ENCODE measurements at regions not wholly inside any gene's neighbourhood (a gene's known extent, or its start where the extent isn't known, plus 50 kb on each side); places are given as distances from the start of the nearest gene placed in this dataset.

DNA sequence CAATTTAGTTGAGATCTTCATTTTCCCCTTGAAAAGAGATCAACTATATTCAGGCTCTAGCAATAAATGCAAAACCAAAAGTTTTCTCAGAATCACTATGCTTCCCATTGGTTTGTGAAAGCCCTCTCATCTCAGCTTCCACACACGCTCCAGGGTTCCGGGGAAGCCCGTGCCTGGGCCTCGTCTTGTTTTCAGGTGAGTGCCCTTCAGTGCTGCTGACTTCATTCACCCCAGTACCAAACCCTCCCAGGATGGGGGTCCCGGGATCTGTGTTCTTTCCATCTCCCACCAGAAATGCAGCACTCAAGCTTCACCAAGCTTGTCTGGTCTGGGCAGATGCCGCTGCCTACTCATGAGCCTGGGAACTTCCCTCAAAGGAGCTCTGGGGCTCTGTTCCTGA is 97.7 kb downstream of the TEX29 start:
- Mint-ChIP-seq H3K27me3 (peaks cover 3 to 14% of the 10 kb centered on the region in 2 donors), H3K36me3 (no peaks in the 10 kb centered on the region), H3K4me3 (no peak overlapping the region), H3K4me1 (no peaks in the 10 kb centered on the region), H3K9me3 (no peaks in the 10 kb centered on the region), H3K27ac (no peak overlapping the region)
- no peaks in the 10 kb centered on the region for H3K9me3 ChIP-seq (ENCODE audit: low read length)
- no peaks in the 10 kb centered on the region for H3K27me3 ChIP-seq (ENCODE audit: insufficient read depth, low read length, poor library complexity, severe bottlenecking)
- DNase-seq: no peak
- H3K4me1 ChIP-seq (ENCODE audit: insufficient read depth, low read length): no peaks in the 10 kb centered on the region
- CTCF ChIA-PET: no interaction called here
- no peak overlapping the region for H3K27ac ChIP-seq (ENCODE audit: low read depth, low read length)
- no peaks in the 10 kb centered on the region for H3K36me3 ChIP-seq (ENCODE audit: insufficient read depth, low read length)
- POLR2A ChIA-PET: no interaction called here
- H3K4me3 ChIP-seq (ENCODE audit: low read length): no peak overlapping the region

DNA sequence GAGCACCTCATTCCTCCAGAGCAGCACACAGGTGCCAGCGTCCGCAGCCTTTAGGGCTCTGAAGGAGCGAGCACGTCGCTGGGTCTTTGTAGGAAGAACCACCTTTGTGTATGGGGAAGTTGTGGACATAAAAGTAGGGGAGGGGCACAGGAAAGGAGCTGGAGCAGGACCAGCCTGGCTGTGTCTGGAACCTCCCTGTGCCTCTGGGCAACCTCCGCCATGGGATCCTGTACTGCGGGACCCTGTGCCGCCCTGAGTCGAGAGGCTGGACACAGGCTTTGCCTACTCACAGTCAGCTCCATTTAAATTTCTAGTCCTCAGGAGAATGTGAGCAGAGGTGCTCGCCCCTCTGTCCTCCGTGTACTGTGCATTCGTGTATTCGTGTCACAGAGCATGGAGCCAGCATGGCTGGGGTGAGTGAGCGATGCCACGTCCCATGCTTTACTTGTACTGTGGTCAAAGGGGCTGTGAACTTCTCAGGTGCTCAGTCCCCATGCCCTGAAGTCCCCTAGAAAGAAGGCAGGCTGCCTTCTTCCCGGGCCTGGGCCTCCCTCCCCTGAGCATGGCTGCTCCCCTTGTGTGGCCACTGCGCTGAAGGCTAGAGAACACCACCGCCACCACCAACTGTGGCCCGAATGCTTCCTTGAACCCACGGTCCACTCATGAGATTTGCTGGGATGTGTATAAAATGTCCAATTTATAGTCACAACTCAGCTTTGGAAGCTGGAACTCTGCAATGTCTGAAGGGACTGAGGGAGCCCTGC is 99.9 kb downstream of the TEX29 start:
- Histone ChIP-seq H3K4me1 (ENCODE audit: insufficient read depth, low read length) (no peaks in the 10 kb centered on the region), H3K4me3 (ENCODE audit: low read length) (no peak overlapping the region), H3K9me3 (ENCODE audit: low read length) (no peaks in the 10 kb centered on the region), H3K27me3 (ENCODE audit: insufficient read depth, low read length, poor library complexity, severe bottlenecking) (no peaks in the 10 kb centered on the region), H3K27ac (ENCODE audit: low read depth, low read length) (no peak overlapping the region), H3K36me3 (ENCODE audit: insufficient read depth, low read length) (no peaks in the 10 kb centered on the region)
- ChIA-PET POLR2A (no interaction called here), CTCF (no interaction called here)
- no peak for DNase-seq
- H3K4me3 Mint-ChIP-seq: no peak overlapping the region
- H3K27me3 Mint-ChIP-seq: peaks cover 1 to 9% of the 10 kb centered on the region in 2 donors
- H3K36me3 Mint-ChIP-seq: no peaks in the 10 kb centered on the region
- H3K27ac Mint-ChIP-seq: no peak overlapping the region
- no peaks in the 10 kb centered on the region for H3K4me1 Mint-ChIP-seq
- H3K9me3 Mint-ChIP-seq: no peaks in the 10 kb centered on the region

DNA sequence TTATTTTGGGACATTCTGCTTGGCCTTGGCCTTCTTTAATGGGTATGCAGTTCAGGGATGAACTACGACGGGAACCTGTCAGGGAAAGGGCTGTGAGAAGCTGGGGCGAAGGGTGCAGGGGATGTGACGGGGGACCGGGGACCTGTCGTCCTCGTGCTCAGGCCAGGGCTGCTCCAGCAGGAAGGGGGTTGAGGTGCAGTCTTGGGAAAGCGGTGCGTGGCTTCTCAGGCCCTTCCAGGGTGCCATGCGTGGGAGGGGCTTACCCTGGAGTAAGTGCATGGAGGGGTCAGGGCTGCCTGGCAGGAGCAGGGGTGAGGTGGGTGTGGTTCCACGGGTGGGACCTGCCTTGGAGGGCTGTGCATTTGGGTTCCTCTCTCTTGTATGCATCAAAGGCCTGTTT is 100.8 kb downstream of the TEX29 start:
- Mint-ChIP-seq H3K36me3 (no peaks in the 10 kb centered on the region), H3K4me3 (no peak overlapping the region), H3K27me3 (peaks cover 2 to 9% of the 10 kb centered on the region in 2 donors), H3K4me1 (no peaks in the 10 kb centered on the region), H3K9me3 (no peaks in the 10 kb centered on the region), H3K27ac (no peak overlapping the region)
- no peak overlapping the region for H3K4me3 ChIP-seq (ENCODE audit: low read length)
- H3K36me3 ChIP-seq (ENCODE audit: insufficient read depth, low read length): no peaks in the 10 kb centered on the region
- H3K27ac ChIP-seq (ENCODE audit: low read depth, low read length): no peak overlapping the region
- ChIA-PET POLR2A (no interaction called here), CTCF (no interaction called here)
- H3K9me3 ChIP-seq (ENCODE audit: low read length): no peaks in the 10 kb centered on the region
- DNase-seq: no peak
- H3K27me3 ChIP-seq (ENCODE audit: insufficient read depth, low read length, poor library complexity, severe bottlenecking): no peaks in the 10 kb centered on the region
- no peaks in the 10 kb centered on the region for H3K4me1 ChIP-seq (ENCODE audit: insufficient read depth, low read length)

DNA sequence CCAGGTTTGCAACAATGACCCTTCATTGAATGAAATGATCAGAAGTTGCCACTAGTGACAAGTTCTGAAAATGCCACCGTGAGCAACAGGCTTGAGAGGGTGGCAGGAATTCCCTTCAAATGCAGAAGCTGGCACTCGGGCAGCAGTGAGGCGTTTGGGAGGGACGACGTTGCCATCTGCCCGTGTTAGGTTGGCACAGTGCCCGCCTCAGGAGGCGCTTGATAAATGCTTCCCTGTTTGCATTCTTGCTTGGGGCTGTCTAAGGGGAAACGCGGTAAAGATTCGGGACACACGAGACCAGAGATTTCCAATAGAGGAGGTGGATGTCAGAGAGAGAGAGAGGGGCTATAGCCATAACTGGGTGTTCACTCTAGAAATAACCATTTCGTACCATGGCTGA is 101.9 kb downstream of the TEX29 start:
- Histone ChIP-seq H3K9me3 (ENCODE audit: low read length) (no peaks in the 10 kb centered on the region), H3K4me1 (ENCODE audit: insufficient read depth, low read length) (no peaks in the 10 kb centered on the region), H3K27me3 (ENCODE audit: insufficient read depth, low read length, poor library complexity, severe bottlenecking) (no peaks in the 10 kb centered on the region), H3K4me3 (ENCODE audit: low read length) (no peak overlapping the region), H3K36me3 (ENCODE audit: insufficient read depth, low read length) (no peaks in the 10 kb centered on the region), H3K27ac (ENCODE audit: low read depth, low read length) (no peak overlapping the region)
- no peaks in the 10 kb centered on the region for H3K36me3 Mint-ChIP-seq
- H3K27me3 Mint-ChIP-seq: peaks cover 7 to 9% of the 10 kb centered on the region in 2 donors
- no peaks in the 10 kb centered on the region for H3K4me1 Mint-ChIP-seq
- ChIA-PET POLR2A (no interaction called here), CTCF (no interaction called here)
- DNase-seq: no peak
- no peak overlapping the region for H3K27ac Mint-ChIP-seq
- no peaks in the 10 kb centered on the region for H3K9me3 Mint-ChIP-seq
- no peak overlapping the region for H3K4me3 Mint-ChIP-seq

DNA sequence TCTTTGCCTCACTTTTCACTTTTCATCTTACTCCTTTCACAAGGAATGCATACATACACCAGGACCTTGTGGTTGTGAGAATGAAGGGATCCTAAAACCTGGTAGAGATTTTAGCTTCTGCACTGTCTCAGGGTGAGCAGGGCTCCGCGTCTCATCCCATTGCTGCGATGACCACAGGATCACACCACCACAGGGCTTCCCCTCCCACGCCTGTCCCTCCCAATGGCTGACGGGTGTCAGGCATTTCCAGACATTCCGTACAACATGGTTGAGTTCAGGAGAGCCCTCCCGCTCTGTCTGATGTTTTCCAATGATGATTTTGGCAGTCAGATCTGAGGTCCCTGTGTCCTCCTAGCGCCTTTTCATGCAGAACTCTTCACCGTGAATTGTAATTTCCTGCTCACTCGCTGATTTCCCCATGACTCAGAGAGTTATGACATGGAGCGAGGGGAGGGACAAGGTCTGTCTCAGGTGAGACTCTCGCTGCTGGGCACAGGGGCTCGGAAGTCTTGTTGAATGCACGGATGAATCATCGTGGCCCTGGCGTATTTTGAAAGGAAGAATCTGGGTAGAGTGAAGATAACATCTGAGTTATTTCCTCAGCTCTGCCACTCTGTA is 102.8 kb downstream of the TEX29 start:
- H3K9me3 ChIP-seq (ENCODE audit: low read length): no peaks in the 10 kb centered on the region
- H3K4me1 Mint-ChIP-seq: no peaks in the 10 kb centered on the region
- CTCF ChIA-PET: no interaction called here
- POLR2A ChIA-PET: no interaction called here
- H3K36me3 Mint-ChIP-seq: no peaks in the 10 kb centered on the region
- H3K27me3 ChIP-seq (ENCODE audit: insufficient read depth, low read length, poor library complexity, severe bottlenecking): no peaks in the 10 kb centered on the region
- H3K4me3 ChIP-seq (ENCODE audit: low read length): no peak overlapping the region
- H3K9me3 Mint-ChIP-seq: no peaks in the 10 kb centered on the region
- H3K4me1 ChIP-seq (ENCODE audit: insufficient read depth, low read length): no peaks in the 10 kb centered on the region
- no peak overlapping the region for H3K27ac ChIP-seq (ENCODE audit: low read depth, low read length)
- H3K27me3 Mint-ChIP-seq: peaks cover 8 to 10% of the 10 kb centered on the region in 2 donors
- no peak overlapping the region for H3K27ac Mint-ChIP-seq
- DNase-seq: no peak
- H3K36me3 ChIP-seq (ENCODE audit: insufficient read depth, low read length): no peaks in the 10 kb centered on the region
- no peak overlapping the region for H3K4me3 Mint-ChIP-seq

DNA sequence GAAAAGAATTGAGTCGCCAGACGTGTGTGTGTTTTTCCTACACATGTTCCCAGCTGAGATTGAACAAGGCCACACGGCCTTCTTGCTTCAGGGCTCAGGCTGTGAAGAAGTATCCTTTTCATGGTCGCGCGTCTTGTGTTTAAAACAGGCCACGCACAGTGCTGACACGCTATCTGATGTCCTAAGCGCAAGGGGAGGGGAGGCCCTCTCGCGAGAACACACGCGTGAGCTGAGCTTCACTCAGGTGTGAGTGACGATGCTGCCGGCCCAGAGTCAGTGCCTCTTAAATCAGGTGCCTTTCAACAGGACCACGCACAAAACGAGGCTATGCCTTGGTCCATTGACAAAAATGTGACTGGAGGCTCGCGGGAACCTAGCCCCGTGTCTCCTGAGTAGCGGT is 103.7 kb downstream of the TEX29 start:
- no peaks in the 10 kb centered on the region for H3K27me3 ChIP-seq (ENCODE audit: insufficient read depth, low read length, poor library complexity, severe bottlenecking)
- H3K36me3 ChIP-seq (ENCODE audit: insufficient read depth, low read length): no peaks in the 10 kb centered on the region
- H3K9me3 Mint-ChIP-seq: no peaks in the 10 kb centered on the region
- ChIA-PET CTCF (no interaction called here), POLR2A (no interaction called here)
- H3K4me3 ChIP-seq (ENCODE audit: low read length): no peak overlapping the region
- H3K36me3 Mint-ChIP-seq: no peaks in the 10 kb centered on the region
- H3K27ac ChIP-seq (ENCODE audit: low read depth, low read length): no peak overlapping the region
- no peak overlapping the region for H3K4me3 Mint-ChIP-seq
- no peak for DNase-seq
- H3K4me1 Mint-ChIP-seq: peaks cover 0 to 2% (median 0%) of the 10 kb centered on the region in 3 donors
- H3K4me1 ChIP-seq (ENCODE audit: insufficient read depth, low read length): no peaks in the 10 kb centered on the region
- no peaks in the 10 kb centered on the region for H3K9me3 ChIP-seq (ENCODE audit: low read length)
- H3K27me3 Mint-ChIP-seq: peaks cover 6 to 10% of the 10 kb centered on the region in 2 donors
- no peak overlapping the region for H3K27ac Mint-ChIP-seq

DNA sequence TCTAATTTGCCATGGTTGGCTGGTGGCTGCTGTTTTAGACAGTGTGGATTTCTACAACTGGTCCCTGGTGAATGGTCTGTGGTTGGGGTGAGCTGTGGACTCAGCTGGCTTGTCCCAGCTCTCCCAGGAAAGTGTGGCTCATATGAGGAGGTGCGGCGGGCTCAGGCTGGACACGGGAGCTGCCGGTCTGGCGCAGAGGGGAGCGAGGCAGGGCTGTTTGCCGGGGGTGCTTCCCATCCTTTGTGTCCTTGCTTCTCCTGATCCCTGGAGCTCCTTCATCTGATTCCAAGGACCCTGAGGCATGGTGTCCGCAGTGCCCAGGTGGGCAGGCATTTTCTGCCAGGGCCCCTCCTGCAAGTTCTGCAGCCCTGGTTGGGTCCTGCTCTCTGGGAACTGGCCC is 104.9 kb downstream of the TEX29 start:
- CTCF ChIA-PET: no interaction called here
- H3K27me3 ChIP-seq (ENCODE audit: insufficient read depth, low read length, poor library complexity, severe bottlenecking): no peaks in the 10 kb centered on the region
- H3K9me3 ChIP-seq (ENCODE audit: low read length): no peaks in the 10 kb centered on the region
- no peak overlapping the region for H3K27ac ChIP-seq (ENCODE audit: low read depth, low read length)
- no peaks in the 10 kb centered on the region for H3K36me3 Mint-ChIP-seq
- no peak overlapping the region for H3K4me3 Mint-ChIP-seq
- peaks cover 0 to 2% (median 0%) of the 10 kb centered on the region in 3 donors for H3K4me1 Mint-ChIP-seq
- H3K4me1 ChIP-seq (ENCODE audit: insufficient read depth, low read length): no peaks in the 10 kb centered on the region
- no peak for DNase-seq
- no peak overlapping the region for H3K27ac Mint-ChIP-seq
- H3K36me3 ChIP-seq (ENCODE audit: insufficient read depth, low read length): no peaks in the 10 kb centered on the region
- POLR2A ChIA-PET: no interaction called here
- peaks cover 3 to 10% of the 10 kb centered on the region in 2 donors for H3K27me3 Mint-ChIP-seq
- H3K9me3 Mint-ChIP-seq: no peaks in the 10 kb centered on the region
- H3K4me3 ChIP-seq (ENCODE audit: low read length): no peak overlapping the region

DNA sequence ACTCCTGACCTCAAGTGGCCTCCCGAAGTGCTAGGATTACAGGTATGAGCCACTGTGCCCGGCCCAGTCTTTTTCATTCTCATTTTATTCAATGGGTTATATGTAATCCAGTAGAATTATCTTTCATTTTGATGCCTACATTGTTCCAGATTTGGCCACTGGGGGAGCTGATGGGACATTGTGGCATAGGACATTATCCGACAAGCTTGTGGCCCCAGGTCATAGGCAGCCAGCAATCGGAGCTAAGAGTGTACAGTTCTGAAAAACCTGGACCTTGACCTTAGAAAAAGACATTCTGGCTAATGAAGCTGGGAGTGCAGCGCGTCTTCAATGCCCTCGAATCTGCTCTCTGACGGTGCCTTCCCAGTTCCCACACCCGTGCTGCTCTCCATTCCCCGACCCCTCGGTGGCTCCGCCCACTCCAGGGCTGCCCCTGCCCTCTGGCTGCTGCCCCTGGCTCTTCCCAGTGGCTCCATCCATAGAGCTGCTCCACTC is 108.7 kb downstream of the TEX29 start:
- no peaks in the 10 kb centered on the region for H3K9me3 ChIP-seq (ENCODE audit: low read length)
- H3K4me3 ChIP-seq (ENCODE audit: low read length): no peak overlapping the region
- no peaks in the 10 kb centered on the region for H3K27me3 ChIP-seq (ENCODE audit: insufficient read depth, low read length, poor library complexity, severe bottlenecking)
- H3K36me3 Mint-ChIP-seq: no peaks in the 10 kb centered on the region
- no peaks in the 10 kb centered on the region for H3K9me3 Mint-ChIP-seq
- peaks cover 13 to 20% of the 10 kb centered on the region in 2 donors for H3K27me3 Mint-ChIP-seq
- ChIA-PET CTCF (interaction anchor here (1.0 kb wide), 1 partner anchor 25 kb away, joined by 3 read pairs; no protein-coding TSS in a partner anchor), POLR2A (no interaction called here)
- no peak overlapping the region for H3K27ac Mint-ChIP-seq
- H3K36me3 ChIP-seq (ENCODE audit: insufficient read depth, low read length): no peaks in the 10 kb centered on the region
- H3K27ac ChIP-seq (ENCODE audit: low read depth, low read length): no peak overlapping the region
- no peak overlapping the region for H3K4me3 Mint-ChIP-seq
- H3K4me1 Mint-ChIP-seq: peaks cover 0 to 2% (median 0%) of the 10 kb centered on the region in 3 donors
- no peaks in the 10 kb centered on the region for H3K4me1 ChIP-seq (ENCODE audit: insufficient read depth, low read length)
- DNase-seq: no peak
